CD4-positive, alpha-beta T cell (primary cell): ENCODE measurements at regions not wholly inside any gene's neighbourhood (a gene's known extent, or its start where the extent isn't known, plus 50 kb on each side); places are given as distances from the start of the nearest gene placed in this dataset.

Experiments
- ATAC-seq: fragments of 200-7000 bp; cut with Tn5 transposase; one replicate; pipeline ENCODE4 v1.10.0; 2022; ENCODE audit warnings: mild to moderate bottlenecking; ENCODE audit not compliant: poor library complexity
- CTCF ChIA-PET: fragments of 350-600 bp; sonication (Branson Sonifier 250); formaldehyde crosslinking; loops from one replicate; lab custom pipeline; 2021; ENCODE audit warnings: antibody characterized with exemption, inconsistent platforms; lab: Charles Lee
- POLR2A ChIA-PET: fragments of 350-600 bp; sonication (Branson Sonifier 250); formaldehyde crosslinking; loops from one replicate; lab custom pipeline; 2021; ENCODE audit warnings: antibody characterized with exemption, inconsistent platforms; lab: Charles Lee
- DNase-seq, 14 experiments: peaks; one replicate each; pipeline ENCODE4 v3.0.0-alpha.2; 2013 to 2020; ENCODE audit warnings: mixed read lengths in 2 of 14
- H3K27ac ChIP-seq, 2 donors: one replicate each; pipeline versions ENCODE4 v1.5.1 to v1.7.0; 2013; ENCODE audit warnings: low read length in 2 of 2, low read depth in 1 of 2, mild to moderate bottlenecking in 1 of 2
- H3K27me3 ChIP-seq, 2 experiments: 1 replicate in 1 of 2; 2 replicates in 1 of 2; pipeline versions ENCODE4 v1.6.1 to v1.7.0; 2013; ENCODE audit warnings: low read length in 2 of 2, control low read depth in 1 of 2, mild to moderate bottlenecking in 1 of 2, moderate library complexity in 1 of 2; ENCODE audit not compliant: insufficient read depth in 2 of 2, control insufficient read depth in 1 of 2
- H3K36me3 ChIP-seq: one replicate; pipeline ENCODE4 v1.6.1; 2013; ENCODE audit warnings: low read length, control low read depth; ENCODE audit not compliant: insufficient read depth
- H3K4me1 ChIP-seq: one replicate; pipeline ENCODE4 v1.6.1; 2013; ENCODE audit warnings: low read length, control low read depth; ENCODE audit not compliant: insufficient read depth
- H3K4me3 ChIP-seq: one replicate; pipeline ENCODE4 v1.5.1; 2013; ENCODE audit warnings: mild to moderate bottlenecking, low read length, moderate library complexity
- H3K9me3 ChIP-seq, 2 experiments: 1 replicate in 1 of 2; 2 replicates in 1 of 2; pipeline versions ENCODE4 v1.6.1 to v1.7.0; 2013; ENCODE audit warnings: low read length in 2 of 2, mild to moderate bottlenecking in 2 of 2, control low read depth in 1 of 2, moderate library complexity in 1 of 2; ENCODE audit not compliant: control insufficient read depth in 1 of 2, insufficient read depth in 1 of 2
- H3K27ac Mint-ChIP-seq: one replicate; pipeline ENCODE4 v1.8.0; 2020; ENCODE audit warnings: mixed read lengths
- H3K27me3 Mint-ChIP-seq: one replicate; pipeline ENCODE4 v1.8.0; 2021; ENCODE audit warnings: mixed read lengths
- H3K36me3 Mint-ChIP-seq: one replicate; pipeline ENCODE4 v1.8.0; 2021; ENCODE audit warnings: low read depth, mixed read lengths
- H3K4me1 Mint-ChIP-seq: one replicate; pipeline ENCODE4 v1.8.0; 2021; ENCODE audit warnings: low read depth, mixed read lengths
- H3K4me3 Mint-ChIP-seq: one replicate; pipeline ENCODE4 v1.8.0; 2020; ENCODE audit warnings: mild to moderate bottlenecking, mixed read lengths
- H3K9me3 Mint-ChIP-seq: one replicate; pipeline ENCODE4 v1.8.0; 2020; ENCODE audit warnings: mixed read lengths
- CTCF ChIP-seq: fragments of 200-600 bp; IDR thresholded peaks from one replicate; pipeline ENCODE4 v1.8.0; 2022; ENCODE audit warnings: antibody characterized with exemption, mild to moderate bottlenecking
- intact Hi-C, 2 experiments: fragments of 100-400 bp; cut with DNase I in 1 of 2; cut with micrococcal nuclease in 1 of 2; formaldehyde crosslinking; loops; one replicate each; pipeline versions ENCODE4 v1.15.1 to v1.9.0; 2023 to 2025; cut with DNase I, micrococcal nuclease

GRCh38 chr4:71194454-71194853 lies 144.4 kb upstream of the SLC4A4 start:
- H3K27ac Mint-ChIP-seq = no peak overlapping the region
- H3K27ac ChIP-seq = no peak overlapping the region
- H3K27me3 ChIP-seq = no peaks in the 10 kb centered on the region
- H3K4me1 ChIP-seq = peaks cover 1% of the 10 kb centered on the region
- no peak for TF ChIP-seq CTCF
- DNase-seq (no peak), ATAC-seq (no peak)
- no peaks in the 10 kb centered on the region for H3K36me3 Mint-ChIP-seq
- no peak overlapping the region for H3K4me3 Mint-ChIP-seq
- ChIA-PET POLR2A (no interaction called here), CTCF (interaction anchor here (1.1 kb wide), 1 partner anchor 10 kb away, joined by 4 read pairs; no protein-coding TSS in a partner anchor)
- H3K4me1 Mint-ChIP-seq = peaks cover 10% of the 10 kb centered on the region
- H3K9me3 ChIP-seq = no peaks in the 10 kb centered on the region
- H3K9me3 Mint-ChIP-seq = no peaks in the 10 kb centered on the region
- no peaks in the 10 kb centered on the region for H3K36me3 ChIP-seq
- H3K27me3 Mint-ChIP-seq = peaks cover 50% of the 10 kb centered on the region
- no peak overlapping the region for H3K4me3 ChIP-seq
- intact Hi-C loops = no loop called here

- H3K36me3 ChIP-seq = no peaks in the 10 kb centered on the region
- Mint-ChIP-seq H3K4me1 (peaks cover 10% of the 10 kb centered on the region), H3K4me3 (no peak overlapping the region), H3K9me3 (no peaks in the 10 kb centered on the region), H3K36me3 (no peaks in the 10 kb centered on the region), H3K27me3 (peaks cover 35% of the 10 kb centered on the region), H3K27ac (no peak overlapping the region)
- H3K9me3 ChIP-seq = no peaks in the 10 kb centered on the region
- no peak overlapping the region for H3K4me3 ChIP-seq
- no peaks in the 10 kb centered on the region for H3K27me3 ChIP-seq
- ChIA-PET CTCF (interaction anchor here (0.5 kb wide), 1 partner anchor 121 kb away, joined by 3 read pairs; no protein-coding TSS in a partner anchor), POLR2A (no interaction called here)
- H3K4me1 ChIP-seq = peaks cover 7% of the 10 kb centered on the region
- intact Hi-C loops = no loop called here
- DNase-seq = no peak
- no peak for ATAC-seq
- no peak overlapping the region for H3K27ac ChIP-seq
- TF ChIP-seq CTCF = no peak
Observed at GRCh38 chr4:71195924-71196323, 142.9 kb upstream of the SLC4A4 start.

- no peaks in the 10 kb centered on the region for H3K36me3 Mint-ChIP-seq
- Histone ChIP-seq H3K4me1 (peaks cover 7% of the 10 kb centered on the region), H3K36me3 (no peaks in the 10 kb centered on the region), H3K27ac (no peak overlapping the region), H3K4me3 (no peak overlapping the region), H3K27me3 (no peaks in the 10 kb centered on the region), H3K9me3 (no peaks in the 10 kb centered on the region)
- peak in 3 of 14 experiments; percentile 26 to 72 (median 43) for DNase-seq
- H3K27me3 Mint-ChIP-seq = peaks cover 14% of the 10 kb centered on the region
- intact Hi-C loops = no loop called here
- no peak overlapping the region for H3K4me3 Mint-ChIP-seq
- no peak for TF ChIP-seq CTCF
- no peak for ATAC-seq
- CTCF ChIA-PET = interaction anchor here (1.3 kb wide), 1 partner anchor 11 kb away, joined by 4 read pairs; no protein-coding TSS in a partner anchor
- H3K27ac Mint-ChIP-seq = no peak overlapping the region
- H3K4me1 Mint-ChIP-seq = peaks cover 10% of the 10 kb centered on the region
- H3K9me3 Mint-ChIP-seq = no peaks in the 10 kb centered on the region
- POLR2A ChIA-PET = no interaction called here
Observed at GRCh38 chr4:71198958-71199357, 139.9 kb upstream of the SLC4A4 start.
